ENCODE measurements at regions not wholly inside any gene's neighbourhood (a gene's known extent, or its start where the extent isn't known, plus 50 kb on each side); places are given as distances from the start of the nearest gene placed in this dataset.
A peak's percentile ranks its signal among the peaks of the same experiment; 100 is the strongest.

- no peak for DNase-seq (ENCODE audit: low spot score)
Observed at GRCh38 chr3:194973366-194974000, 287.8 kb downstream of the FAM43A start.

- no peak for DNase-seq (ENCODE audit: low spot score)
Observed at GRCh38 chr3:194974468-194975135, 288.9 kb downstream of the FAM43A start.

- DNase-seq (ENCODE audit: low spot score): no peak
Observed at GRCh38 chr3:194976049-194976451, 290.4 kb downstream of the FAM43A start.

- no peak for DNase-seq (ENCODE audit: low spot score)
Observed at GRCh38 chr3:194976874-194977273, 291.2 kb downstream of the FAM43A start.

- no peak for DNase-seq (ENCODE audit: low spot score)
Observed at GRCh38 chr3:194977356-194977755, 291.7 kb downstream of the FAM43A start.

- no peak for DNase-seq (ENCODE audit: low spot score)
Observed at GRCh38 chr3:194979173-194979572, 291.8 kb downstream of the XXYLT1 start.

- no peak for DNase-seq (ENCODE audit: low spot score)
Observed at GRCh38 chr3:194982472-194982871, 288.5 kb downstream of the XXYLT1 start.

- DNase-seq (ENCODE audit: low spot score): no peak
Observed at GRCh38 chr3:194983121-194983520, 287.8 kb downstream of the XXYLT1 start.

GRCh38 chr3:194983620-194984019 is 287.3 kb downstream of the XXYLT1 start:
- no peak for DNase-seq (ENCODE audit: low spot score)

GRCh38 chr3:194984066-194984465 is 286.9 kb downstream of the XXYLT1 start:
- no peak for DNase-seq (ENCODE audit: low spot score)

- no peak for DNase-seq (ENCODE audit: low spot score)
Observed at GRCh38 chr3:194984622-194985021, 286.3 kb downstream of the XXYLT1 start.

GRCh38 chr3:194985031-194985578 is 285.9 kb downstream of the XXYLT1 start:
- DNase-seq (ENCODE audit: low spot score): no peak

- DNase-seq (ENCODE audit: low spot score): peak; percentile 39
Observed at GRCh38 chr3:194986208-194987043, 284.5 kb downstream of the XXYLT1 start.

- no peak for DNase-seq (ENCODE audit: low spot score)
Observed at GRCh38 chr3:194987571-194988494, 283.1 kb downstream of the XXYLT1 start.

GRCh38 chr3:194988495-194989165 is 282.3 kb downstream of the XXYLT1 start:
- DNase-seq (ENCODE audit: low spot score): no peak

- no peak for DNase-seq (ENCODE audit: low spot score)
Observed at GRCh38 chr3:194989241-194989640, 281.7 kb downstream of the XXYLT1 start.

- no peak for DNase-seq (ENCODE audit: low spot score)
Observed at GRCh38 chr3:194990454-194991337, 280.3 kb downstream of the XXYLT1 start.

GRCh38 chr3:194991338-194991654 is 279.7 kb downstream of the XXYLT1 start:
- DNase-seq (ENCODE audit: low spot score): no peak

- no peak for DNase-seq (ENCODE audit: low spot score)
Observed at GRCh38 chr3:194993896-194994295, 277.1 kb downstream of the XXYLT1 start.

- no peak for DNase-seq (ENCODE audit: low spot score)
Observed at GRCh38 chr3:194994551-194994981, 276.4 kb downstream of the XXYLT1 start.

All from COLO829 (cell line).